GM19043 (cell line): ENCODE measurements at regions not wholly inside any gene's neighbourhood (a gene's known extent, or its start where the extent isn't known, plus 50 kb on each side); places are given as distances from the start of the nearest gene placed in this dataset.
"Not testable (repeated sequence)": the region's sequence is repeated elsewhere in the genome, so short reads cannot be mapped to it uniquely, and the experiment has no call there.

Source experiments
- ATAC-seq: cut with Tn5 transposase; IDR thresholded peaks from one replicate; pipeline ENCODE4 v1.9.1; 2021; ENCODE audit warnings: low read depth; ENCODE audit not compliant: unreplicated experiment

DNA sequence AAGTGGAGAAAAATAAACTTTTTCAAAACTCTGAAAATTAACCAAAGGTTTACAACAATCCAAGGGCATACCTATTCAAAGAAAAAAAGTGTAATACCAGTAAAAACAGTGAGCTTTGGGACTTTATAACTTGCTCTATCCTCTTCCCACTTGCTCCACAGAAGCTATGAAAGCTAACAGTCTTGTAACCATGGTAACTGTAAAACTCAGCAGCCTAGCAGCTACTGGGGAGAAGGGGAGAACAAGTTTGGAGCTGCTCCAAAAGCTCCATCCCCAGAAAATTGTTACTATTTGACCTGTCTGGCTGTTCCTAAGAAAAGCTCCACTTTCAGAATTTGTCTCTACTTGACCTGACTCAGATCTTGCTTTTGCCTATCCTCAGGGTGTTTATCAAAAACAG is 191.5 kb downstream of the OTUD1 start:
- ATAC-seq: no peak

DNA sequence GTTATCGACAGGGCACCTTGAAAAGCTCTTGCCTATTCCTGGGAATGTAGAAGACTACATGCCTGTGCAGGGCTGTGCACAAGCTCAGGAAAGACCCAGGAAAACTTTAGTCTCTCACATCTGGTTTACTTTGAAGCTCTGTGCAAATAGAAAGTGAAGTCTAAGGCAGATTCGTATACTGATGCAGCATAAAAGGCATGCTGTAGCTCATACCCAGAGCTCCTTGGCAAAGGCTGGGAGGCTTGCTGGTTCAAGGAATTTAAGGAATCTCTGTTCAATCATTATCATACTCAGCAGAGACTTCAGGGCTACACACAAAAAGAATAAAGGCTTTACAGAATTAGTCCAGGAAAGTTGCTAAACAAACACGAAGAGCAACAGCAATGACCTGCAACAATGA is 192.0 kb downstream of the OTUD1 start:
- no peak for ATAC-seq

DNA sequence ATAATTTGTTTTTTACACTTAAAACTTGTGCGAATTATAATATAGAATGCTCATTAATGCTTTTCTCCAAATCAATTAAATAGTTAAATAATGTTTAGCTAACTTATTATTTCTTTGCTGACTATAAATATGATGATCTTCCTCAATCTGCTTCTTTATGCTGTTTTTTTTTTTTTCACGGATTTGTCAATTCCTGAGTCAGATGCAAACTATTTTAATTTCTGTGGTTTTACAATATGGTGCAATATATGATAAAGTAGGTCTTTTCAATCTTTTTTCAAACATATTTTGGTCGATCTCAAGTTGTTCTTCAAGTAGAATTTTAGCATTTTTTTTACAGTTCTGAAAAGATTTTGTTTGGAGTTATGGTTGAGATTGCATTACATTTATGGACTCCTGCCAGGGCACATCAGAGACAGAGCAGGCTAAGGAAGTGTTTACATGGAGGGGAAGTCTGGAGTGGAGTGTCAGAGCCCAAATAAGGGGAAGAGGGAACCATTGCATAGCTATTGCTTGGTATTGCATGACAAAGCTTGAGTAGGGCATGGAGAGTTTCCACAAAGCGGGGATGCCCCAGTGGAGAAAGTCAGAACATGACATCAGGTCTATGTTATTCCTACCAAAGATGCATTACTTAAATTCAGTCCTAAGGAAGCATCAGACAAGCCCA is 204.4 kb downstream of the OTUD1 start:
- ATAC-seq: no peak

DNA sequence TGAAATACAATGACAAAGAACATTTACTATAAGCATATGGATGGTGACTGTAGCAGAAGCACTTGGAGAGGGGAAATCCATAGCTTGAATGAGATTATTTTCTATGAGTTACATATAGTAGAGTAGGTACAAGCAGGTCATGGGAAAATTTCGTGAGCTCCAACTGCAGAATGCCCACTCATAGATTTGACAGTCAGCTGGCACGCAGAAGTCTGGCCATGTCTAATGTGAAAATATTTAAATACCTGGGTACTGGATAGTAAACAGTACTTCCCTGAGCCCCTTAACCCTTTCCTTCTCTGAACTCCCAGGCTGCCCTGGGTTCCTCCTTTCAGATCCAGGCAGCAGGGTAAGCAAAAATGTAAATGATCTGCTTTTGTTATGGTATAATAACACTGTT is 209.7 kb downstream of the OTUD1 start:
- no peak for ATAC-seq

DNA sequence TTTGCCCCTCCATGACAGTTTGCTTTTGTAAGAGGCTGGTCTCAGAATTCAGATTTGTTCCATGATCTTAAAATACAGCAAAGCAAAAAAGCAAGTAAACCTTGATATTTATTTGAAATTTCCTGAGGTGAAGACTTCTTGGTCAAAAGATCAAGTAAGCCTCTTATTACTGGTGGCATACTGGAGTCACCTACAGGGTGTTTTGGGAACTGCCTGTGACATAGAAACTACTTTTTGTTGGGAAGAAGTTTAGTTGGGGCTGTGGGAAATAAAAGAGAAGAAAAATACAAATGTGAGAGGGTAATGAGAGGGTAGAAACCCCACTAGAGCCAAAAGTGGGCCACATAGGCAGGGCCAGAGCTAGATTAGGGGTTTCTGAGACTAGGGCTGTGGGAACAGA is 217.9 kb downstream of the OTUD1 start:
- ATAC-seq: no peak

DNA sequence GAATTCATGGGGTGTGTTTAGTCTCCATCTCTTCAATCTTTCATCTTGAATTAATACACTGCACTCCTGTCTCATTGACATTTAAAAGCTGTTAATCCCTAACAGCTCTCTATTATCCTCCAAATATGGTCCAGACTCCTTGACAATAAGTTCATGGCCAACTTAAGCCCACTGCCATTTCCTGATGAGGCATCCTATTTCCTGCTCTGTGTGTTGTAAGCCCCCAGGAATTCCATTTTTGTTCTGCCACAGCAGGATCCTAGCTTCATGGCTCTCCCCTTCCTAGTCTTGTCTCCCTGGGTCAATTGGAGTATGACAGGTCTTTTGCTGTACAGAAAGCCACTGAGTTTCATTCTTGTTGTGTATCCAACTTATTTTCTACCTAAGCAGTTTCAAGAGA is 218.8 kb downstream of the OTUD1 start:
- no peak for ATAC-seq

DNA sequence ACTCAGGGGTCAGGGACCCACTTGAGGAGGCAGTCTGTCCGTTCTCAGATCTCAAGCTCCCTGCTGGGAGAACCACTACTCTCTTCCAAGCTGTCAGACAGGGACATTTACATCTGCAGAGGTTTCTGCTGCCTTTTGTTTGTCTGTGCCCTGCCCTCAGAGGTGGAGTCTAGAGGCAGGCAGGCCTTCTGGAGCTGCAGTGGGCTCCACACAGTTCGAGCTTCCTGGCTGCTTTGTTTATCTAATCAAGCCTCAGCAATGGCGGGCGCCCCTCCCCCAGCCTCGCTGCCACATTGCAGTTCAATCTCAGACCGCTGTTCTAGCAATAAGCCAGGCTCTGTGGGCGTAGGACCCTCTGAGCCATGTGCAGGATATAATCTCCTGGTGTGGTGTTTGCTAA is 233.0 kb downstream of the OTUD1 start:
- not testable (repeated sequence) for ATAC-seq

DNA sequence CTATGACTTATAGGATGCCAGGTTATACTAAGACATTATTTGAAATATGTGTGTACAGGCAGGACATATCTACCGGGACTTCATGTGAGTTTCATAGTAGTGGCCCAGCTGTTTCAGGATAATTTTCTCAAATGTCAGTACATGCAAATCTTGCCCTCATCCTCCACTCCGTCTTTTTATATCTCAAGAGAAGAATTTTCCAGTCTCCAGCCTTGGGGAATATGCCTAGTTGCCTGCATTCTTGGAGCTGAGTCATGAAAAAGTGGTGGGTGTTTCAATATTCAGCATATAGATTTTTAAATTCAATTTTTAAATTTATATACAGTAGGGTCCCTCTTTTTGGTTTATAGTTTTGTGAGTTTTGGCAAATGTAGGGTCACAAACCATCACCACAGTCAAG is 236.7 kb downstream of the OTUD1 start:
- ATAC-seq: no peak

DNA sequence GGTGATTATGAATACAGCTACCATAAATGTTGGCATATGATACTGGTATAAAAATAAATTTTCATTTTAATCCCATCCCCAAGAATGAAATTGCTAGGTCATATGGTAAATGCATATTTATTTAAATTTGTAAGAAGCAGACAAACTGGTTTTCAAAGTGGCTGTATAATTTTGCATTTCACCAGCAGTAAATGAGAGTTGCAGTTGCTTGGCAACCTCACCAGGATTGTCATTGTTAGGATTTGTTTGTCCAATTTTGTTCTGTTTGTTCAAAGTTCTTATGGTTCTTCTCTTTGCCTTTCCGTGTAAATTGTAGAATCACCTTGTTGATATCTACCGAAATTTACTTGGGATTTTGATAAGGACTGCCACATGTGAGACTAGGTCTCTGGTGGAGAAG is 237.4 kb downstream of the OTUD1 start:
- ATAC-seq: no peak

DNA sequence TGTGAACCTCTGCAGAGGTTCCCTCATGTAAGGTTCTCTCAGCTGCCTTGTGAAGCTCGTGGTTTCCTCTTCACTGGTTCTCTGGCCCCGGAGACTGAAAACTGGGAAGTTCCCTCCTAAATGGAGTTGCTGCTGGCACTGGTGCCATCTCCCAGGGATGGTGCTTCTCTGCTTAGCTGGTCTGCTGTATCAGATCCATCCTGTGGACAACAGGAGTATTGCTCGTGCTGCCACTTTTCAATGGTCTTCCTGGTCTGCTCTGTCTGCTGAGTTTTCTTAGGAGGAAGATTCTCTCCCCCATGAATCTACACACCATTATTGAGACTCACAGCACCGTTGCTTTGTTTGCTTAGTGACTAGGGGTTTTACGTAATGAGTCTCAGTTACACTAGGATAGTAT is 247.8 kb downstream of the OTUD1 start:
- ATAC-seq: no peak

DNA sequence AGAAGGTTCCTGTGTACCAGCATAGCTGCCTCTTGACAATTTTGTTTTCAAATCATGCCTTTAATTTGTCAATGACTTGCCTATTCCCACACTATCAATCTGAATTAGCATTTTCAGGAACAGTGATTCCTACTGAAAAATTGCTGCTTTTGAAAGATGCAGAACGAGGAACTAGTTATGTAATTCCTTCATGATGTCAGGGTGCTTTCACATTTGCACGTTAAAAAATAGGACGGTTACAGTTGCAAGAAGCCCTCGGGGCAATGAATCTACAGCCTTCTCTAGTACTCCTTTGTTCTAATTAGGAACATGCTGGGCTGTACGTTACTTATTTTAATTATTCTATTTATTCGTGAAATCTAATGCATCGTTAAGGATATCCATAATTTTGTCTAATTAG is 253.9 kb downstream of the OTUD1 start:
- ATAC-seq: no peak

DNA sequence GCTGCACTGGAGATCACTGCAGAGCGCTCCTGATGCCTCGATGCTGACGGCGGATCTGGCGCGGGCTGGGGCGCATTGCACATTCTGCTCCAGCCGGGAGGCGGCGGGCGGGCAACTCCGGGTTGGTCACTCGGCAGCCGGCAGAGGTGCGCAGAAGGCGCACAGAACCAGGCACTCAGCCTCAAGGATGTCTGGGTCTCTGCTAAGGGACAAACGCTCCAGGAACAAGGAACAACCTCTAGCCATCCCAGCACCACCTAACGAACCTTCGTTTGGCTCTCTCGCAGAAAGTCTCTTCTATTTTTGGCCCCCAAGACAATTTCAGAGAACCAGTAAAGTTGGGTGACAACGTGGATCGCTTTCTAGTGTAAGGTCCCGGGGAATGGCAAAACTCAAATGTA is 254.6 kb downstream of the OTUD1 start:
- ATAC-seq: no peak

DNA sequence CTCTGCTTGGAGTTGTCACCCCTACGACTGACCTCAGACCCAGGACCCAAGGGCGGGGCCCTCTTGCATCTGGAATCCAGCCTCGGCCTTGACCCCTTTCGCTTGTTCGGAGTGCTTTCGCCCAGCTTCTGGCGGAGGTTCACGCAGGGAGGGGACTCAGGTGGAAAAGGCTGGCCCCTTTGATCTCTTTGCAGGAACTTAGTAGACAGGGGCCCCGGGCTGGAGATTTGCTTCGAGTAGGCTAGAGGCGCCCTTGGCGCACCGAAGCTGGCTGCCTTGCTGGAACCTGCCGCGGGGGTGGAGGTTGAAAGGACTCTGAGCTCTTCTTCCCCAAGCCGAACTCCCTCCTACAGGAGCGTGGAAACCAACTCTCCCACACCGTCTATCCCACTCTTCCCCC is 255.1 kb downstream of the OTUD1 start:
- ATAC-seq: no peak

DNA sequence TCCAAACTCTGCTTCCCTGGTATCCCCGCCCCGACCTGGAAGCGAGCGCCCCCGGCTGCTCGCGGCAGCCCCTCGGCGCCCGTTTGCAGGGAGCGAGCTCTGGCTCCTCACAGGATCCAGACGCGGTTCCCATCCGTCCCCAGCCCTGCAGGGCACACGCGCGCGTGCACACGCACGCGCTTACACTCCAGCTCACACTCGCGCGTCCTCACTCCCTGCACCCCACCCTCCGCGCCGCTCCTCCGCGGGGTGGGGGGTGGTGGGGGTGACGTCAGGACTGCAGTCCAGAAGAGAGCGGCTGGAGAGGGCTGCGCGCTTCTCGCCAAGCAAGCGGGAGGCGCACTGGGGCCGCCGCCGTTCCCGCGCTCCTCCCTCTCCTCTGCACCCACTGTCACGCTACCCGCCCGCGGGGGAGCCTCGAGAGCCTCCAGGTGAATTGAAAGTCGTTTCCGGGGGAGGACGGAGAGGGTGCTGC is 255.6 kb downstream of the OTUD1 start:
- no peak for ATAC-seq

DNA sequence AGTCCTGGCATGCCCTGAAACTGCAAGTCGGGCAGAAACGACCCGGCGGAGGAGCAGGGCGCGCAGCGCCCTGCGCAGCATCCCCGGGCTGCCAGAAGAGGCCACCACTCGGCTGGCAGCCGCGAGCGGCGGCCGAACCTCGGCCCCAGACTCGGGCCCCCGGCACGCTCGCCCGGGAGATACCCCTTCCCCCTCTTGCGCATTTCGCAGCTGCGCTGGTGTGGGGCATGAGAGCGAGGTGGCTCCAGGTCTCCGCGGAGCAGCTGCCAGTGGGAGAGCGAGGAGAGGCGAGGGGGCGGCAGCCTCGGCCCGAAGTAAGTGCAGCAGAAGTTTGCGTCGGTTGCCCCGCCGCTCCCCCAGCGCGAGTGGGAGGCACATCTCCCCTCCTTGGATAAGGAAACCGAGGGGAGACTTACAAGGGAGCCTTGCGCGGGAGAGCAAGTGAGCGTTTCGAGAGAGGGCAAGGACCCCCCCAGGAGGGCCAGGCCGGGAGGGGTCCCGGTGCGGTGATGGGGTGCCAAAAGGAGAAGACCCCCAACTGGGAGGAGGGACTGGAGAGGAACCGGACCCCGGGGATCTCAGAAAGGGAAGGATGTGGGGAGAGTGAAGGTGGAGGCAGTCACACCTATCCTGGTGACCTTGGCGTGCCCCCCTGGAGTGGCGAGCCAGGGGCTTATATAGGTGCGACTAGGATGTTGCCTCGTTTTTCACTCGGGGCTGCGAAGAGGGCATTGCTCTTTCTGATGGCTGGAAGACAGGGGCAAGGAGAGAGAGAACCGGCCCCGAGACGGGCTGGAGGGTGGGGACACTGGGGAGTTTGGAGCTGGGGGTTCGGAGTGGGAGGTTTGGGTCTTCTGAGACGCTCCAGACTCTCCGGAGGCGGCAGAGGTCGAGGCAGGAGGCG is 256.3 kb downstream of the OTUD1 start:
- no peak for ATAC-seq

DNA sequence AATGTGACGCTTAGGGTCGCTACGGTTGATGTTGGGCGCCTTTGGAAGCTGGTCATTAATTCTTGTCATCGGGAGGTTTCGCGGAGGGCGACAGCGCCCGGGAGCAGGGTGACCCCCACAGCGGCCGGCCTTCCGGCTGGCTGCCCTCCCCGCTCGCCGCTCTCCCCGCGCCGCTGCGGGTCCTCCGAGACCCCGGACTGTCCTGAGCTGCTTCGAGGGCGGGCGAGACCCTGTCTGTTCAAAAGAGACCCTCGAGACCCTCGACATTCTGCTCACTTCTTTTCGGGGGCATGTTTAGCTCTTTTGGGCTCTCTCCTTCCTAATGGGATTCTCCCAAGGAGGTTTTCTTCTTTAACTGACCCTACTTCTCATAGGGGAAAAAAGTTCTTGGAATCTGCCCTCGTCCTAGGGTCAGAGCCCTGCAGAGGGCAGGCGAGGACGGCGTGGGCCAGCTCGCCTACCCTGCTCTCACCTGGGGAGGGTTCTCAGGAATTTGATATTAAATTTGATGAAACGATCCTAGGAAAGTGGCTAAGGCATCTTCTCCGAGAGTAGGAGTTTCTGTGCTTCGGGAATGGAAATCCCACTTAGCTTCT is 257.0 kb downstream of the OTUD1 start:
- no peak for ATAC-seq

DNA sequence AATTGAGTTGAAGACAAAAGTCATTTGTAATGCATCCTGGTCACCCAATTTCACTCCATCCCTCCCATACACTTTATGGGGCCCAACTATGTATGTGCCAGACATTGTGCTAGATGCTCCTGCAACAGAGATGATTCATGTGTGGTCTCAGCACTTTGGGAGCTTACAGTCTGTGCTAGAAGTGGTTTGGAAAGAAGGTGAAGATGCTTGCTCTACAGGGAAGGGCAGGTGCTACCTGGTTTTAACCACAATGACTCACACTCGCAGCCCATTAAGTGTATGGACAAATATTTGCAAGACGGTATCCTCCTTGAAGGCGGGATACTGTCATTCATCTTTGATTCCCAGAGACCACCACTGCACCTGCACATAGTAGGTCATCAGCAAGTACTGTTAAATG is 257.6 kb downstream of the OTUD1 start:
- no peak for ATAC-seq

DNA sequence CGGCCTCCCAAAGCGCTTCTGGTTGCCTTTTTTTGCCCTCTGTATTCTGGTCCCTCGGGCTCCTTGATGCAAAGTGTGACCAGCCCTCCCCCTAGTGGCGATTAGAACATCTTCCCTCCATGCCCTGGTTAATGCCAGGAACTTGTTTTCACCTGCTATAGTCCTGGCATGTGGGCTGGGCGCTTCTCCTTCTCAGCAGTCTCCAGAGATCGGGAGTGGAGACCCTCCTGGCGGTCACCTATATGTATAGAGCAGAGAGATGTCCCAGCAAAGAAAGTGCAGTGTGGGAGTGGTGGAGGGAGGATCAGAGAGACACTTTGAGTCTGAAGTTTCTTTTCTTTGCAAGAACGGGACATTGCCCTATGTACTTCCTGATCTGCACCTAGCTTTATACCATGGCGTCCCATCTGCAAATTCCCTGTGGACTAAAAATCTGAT is 264.1 kb downstream of the OTUD1 start:
- peak; percentile 96 for ATAC-seq

DNA sequence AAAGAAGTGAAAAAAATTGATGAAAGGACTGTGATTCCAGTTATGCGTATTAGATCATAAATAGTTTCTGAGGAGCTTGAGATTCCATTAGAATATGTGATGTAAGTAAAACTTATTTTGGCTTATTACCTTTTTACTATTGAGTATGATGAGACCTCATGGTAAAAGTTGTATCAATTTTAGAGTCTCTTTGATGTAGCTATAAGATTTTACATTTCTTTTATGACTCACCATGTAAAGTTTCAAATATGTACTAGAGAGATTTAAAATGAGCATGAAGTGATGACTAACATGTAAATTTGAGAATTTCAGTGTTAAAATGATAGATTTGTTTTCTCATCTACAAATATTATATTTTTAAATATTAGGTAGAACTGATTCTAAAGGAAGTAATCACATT is 276.5 kb downstream of the OTUD1 start:
- no peak for ATAC-seq

DNA sequence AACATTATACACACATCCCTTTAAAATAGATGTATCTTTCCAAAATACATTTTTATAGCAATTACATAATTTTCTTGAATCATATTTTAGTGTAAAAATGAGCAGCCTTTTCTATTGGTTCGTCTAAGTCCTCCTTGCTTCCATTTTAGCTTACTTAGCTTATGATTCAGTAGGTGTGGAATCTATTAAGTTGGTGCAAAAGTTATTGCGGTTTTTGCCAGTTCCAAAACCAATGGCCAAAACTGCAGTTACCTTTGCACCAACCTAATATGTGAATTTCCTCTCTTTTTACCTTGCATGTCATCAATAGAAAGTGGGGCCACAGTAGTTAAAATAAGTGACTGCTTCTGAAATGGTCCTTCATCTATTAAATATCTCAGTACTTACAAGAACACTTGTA is 279.0 kb downstream of the OTUD1 start:
- no peak for ATAC-seq

DNA sequence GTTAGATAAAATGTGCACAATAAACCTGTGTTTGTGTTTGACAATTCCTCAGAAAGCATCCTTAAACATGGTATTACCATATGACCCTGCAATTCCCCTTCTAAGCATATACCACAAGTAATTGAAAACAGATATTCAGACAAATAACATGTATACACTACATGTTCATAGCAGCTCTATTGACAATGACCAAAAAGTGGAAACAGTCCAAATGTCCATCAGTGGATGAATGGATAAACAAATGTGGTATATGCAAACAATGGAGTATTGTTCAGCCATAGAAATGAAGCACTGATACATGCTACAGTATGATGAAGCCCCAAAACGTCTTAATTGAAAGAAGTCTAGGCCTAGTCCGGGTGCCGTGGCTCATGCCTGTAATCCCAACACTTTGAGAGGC is 280.1 kb downstream of the OTUD1 start:
- no peak for ATAC-seq

DNA sequence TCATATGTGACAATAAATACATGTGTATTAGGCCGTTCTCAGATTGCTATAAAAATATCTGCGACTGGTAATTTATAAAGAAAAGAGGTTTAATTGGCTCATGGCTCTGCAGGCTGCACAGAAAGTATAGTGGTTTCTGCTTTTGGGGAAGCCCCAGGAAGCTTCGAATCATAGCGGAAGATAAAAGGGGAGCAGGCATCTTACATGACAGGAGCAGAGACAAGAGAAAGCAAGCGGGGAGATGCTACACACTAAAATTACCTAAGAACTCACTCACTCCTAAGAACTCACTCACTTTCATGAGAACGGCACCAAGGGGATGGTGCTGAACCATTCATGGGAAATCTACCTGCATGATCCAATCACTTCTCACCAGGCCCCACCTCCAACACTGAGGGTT is 284.9 kb downstream of the OTUD1 start:
- ATAC-seq: no peak
